GM18867 (cell line): ENCODE measurements at regions not wholly inside any gene's neighbourhood (a gene's known extent, or its start where the extent isn't known, plus 50 kb on each side); places are given as distances from the start of the nearest gene placed in this dataset.

Source experiments
- ATAC-seq: cut with Tn5 transposase; IDR thresholded peaks from one replicate; pipeline ENCODE4 v1.9.1; 2021; ENCODE audit warnings: mild to moderate bottlenecking, moderate library complexity; ENCODE audit not compliant: unreplicated experiment

GRCh38 chr16:48105976-48106375 is 49.8 kb downstream of the ABCC12 start:
- ATAC-seq = no peak

- ATAC-seq = no peak
Measured at GRCh38 chr16:48105456-48105855, 50.3 kb downstream of the ABCC12 start.

- ATAC-seq = no peak
Measured at GRCh38 chr16:48103591-48103990, 52.2 kb downstream of the ABCC12 start.

GRCh38 chr16:48102083-48103008 is 53.4 kb downstream of the ABCC12 start:
- ATAC-seq = no peak

GRCh38 chr16:48101069-48101674 is 54.6 kb downstream of the ABCC12 start:
- peak; percentile 84 for ATAC-seq

GRCh38 chr16:48099455-48099854 is 56.3 kb downstream of the ABCC12 start:
- ATAC-seq = no peak

GRCh38 chr16:48098472-48098871 is 57.3 kb downstream of the ABCC12 start:
- ATAC-seq = no peak

- no peak for ATAC-seq
Measured at GRCh38 chr16:48091117-48091516, 64.7 kb downstream of the ABCC12 start.

- ATAC-seq = no peak
Measured at GRCh38 chr16:48089053-48089792, 66.6 kb downstream of the ABCC12 start.

- no peak for ATAC-seq
Measured at GRCh38 chr16:48087639-48088038, 68.2 kb downstream of the ABCC12 start.

GRCh38 chr16:48086422-48086821 is 69.4 kb downstream of the ABCC12 start:
- ATAC-seq = no peak

GRCh38 chr16:48085729-48086128 is 70.1 kb downstream of the ABCC12 start:
- no peak for ATAC-seq

GRCh38 chr16:48084826-48085225 is 71.0 kb downstream of the ABCC12 start:
- ATAC-seq = no peak

- no peak for ATAC-seq
Measured at GRCh38 chr16:48082516-48082915, 73.3 kb downstream of the ABCC12 start.

GRCh38 chr16:48081656-48082055 is 74.1 kb downstream of the ABCC12 start:
- ATAC-seq = no peak

- ATAC-seq = no peak
Measured at GRCh38 chr16:48076455-48077012, 79.3 kb downstream of the ABCC12 start.

- ATAC-seq = no peak
Measured at GRCh38 chr16:48075398-48075797, 80.4 kb downstream of the ABCC12 start.

GRCh38 chr16:48067388-48067787 is 88.4 kb downstream of the ABCC12 start:
- no peak for ATAC-seq

- no peak for ATAC-seq
Measured at GRCh38 chr16:48064971-48065370, 90.8 kb downstream of the ABCC12 start.

- ATAC-seq = no peak
Measured at GRCh38 chr16:48062681-48063080, 93.1 kb downstream of the ABCC12 start.

- no peak for ATAC-seq
Measured at GRCh38 chr16:48059936-48060335, 95.9 kb downstream of the ABCC12 start.
